Adrenal gland (tissue), 9 donors: ENCODE measurements at regions not wholly inside any gene's neighbourhood (a gene's known extent, or its start where the extent isn't known, plus 50 kb on each side); places are given as distances from the start of the nearest gene placed in this dataset.
"Not testable (repeated sequence)": the region's sequence is repeated elsewhere in the genome, so short reads cannot be mapped to it uniquely, and the experiment has no call there.

ENCODE experiments used
- DNase-seq, 7 donors: peaks; one replicate each; pipeline ENCODE4 v3.0.0-alpha.2; 2019 to 2020
- H3K27ac ChIP-seq, 5 donors: fragments of 200-600 bp; sonication (generic) in 4 of 5; 1 replicate in 3 of 5; 2 replicates in 2 of 5; pipeline versions ENCODE4 v1.5.1 to v1.8.0; 2016 to 2020; ENCODE audit warnings: mild to moderate bottlenecking in 1 of 5
- H3K27me3 ChIP-seq: fragments of 200-600 bp; 2 replicates; pipeline ENCODE4 v1.8.0; 2021
- H3K36me3 ChIP-seq, 2 donors: fragments of 200-600 bp; replicated peaks in 1 of 2; 1 replicate in 1 of 2; 2 replicates in 1 of 2; pipeline versions ENCODE4 v1.5.1 to v1.8.0; 2018 to 2022
- H3K4me1 ChIP-seq, 2 donors: fragments of 200-600 bp; replicated peaks in 1 of 2; 1 replicate in 1 of 2; 2 replicates in 1 of 2; pipeline versions ENCODE4 v1.5.1 to v1.8.0; 2018 to 2021
- H3K4me3 ChIP-seq, 4 donors: fragments of 200-600 bp; sonication (generic) in 3 of 4; one replicate each; pipeline ENCODE4 v1.5.1; 2016 to 2018
- H3K9me3 ChIP-seq, 3 donors: fragments of 200-600 bp; sonication (generic) in 1 of 3; replicated peaks in 1 of 3; 1 replicate in 2 of 3; 2 replicates in 1 of 3; pipeline versions ENCODE4 v1.5.1 to v1.8.0; 2016 to 2021
- POLR2A ChIP-seq, 2 donors: fragments of 450-650 bp; IDR thresholded peaks; one replicate each; pipeline ENCODE4 v1.6.1; 2017; ENCODE audit warnings: antibody characterized with exemption in 2 of 2, mild to moderate bottlenecking in 2 of 2, moderate library complexity in 1 of 2
- WGBS, 4 donors: extraction: QIAGEN DNeasy Blood & Tissue Kit in 2 of 4; methylation state at CpG; one replicate each; pipeline versions ENCODE4 v1.1.5 to v1.1.7; 2013 to 2017; 5-methylcytosine and 5-hydroxymethylcytosine counted together
- intact Hi-C, 2 donors: fragments of 100-400 bp; cut with DNase I; formaldehyde crosslinking; loops; one replicate each; pipeline versions ENCODE4 v1.14.1 to v1.15.0; 2022 to 2023
- TF ChIP-seq, protein P1 (sequence below), 6 experiments: fragments of 450-650 bp in 4 of 6; fragments of 200-600 bp in 2 of 6; sonication (generic) in 1 of 6; IDR thresholded peaks; 1 replicate in 5 of 6; 2 replicates in 1 of 6; pipeline versions ENCODE4 v1.5.1 to v1.8.0; 2016 to 2021; ENCODE audit warnings: antibody characterized with exemption in 6 of 6, mild to moderate bottlenecking in 2 of 6, moderate library complexity in 1 of 6
- donor health status: healthy with polysubstance abuse.
- donor health status: Bipolar disorder and iron deficiency.
- donor health status: DM: yes; HTN: yes; CAD: no.
- donor health status: DM: no; HTN: no; CAD: no.
- donor health status: DM: no; HTN: no; CAD: no.

DNA sequence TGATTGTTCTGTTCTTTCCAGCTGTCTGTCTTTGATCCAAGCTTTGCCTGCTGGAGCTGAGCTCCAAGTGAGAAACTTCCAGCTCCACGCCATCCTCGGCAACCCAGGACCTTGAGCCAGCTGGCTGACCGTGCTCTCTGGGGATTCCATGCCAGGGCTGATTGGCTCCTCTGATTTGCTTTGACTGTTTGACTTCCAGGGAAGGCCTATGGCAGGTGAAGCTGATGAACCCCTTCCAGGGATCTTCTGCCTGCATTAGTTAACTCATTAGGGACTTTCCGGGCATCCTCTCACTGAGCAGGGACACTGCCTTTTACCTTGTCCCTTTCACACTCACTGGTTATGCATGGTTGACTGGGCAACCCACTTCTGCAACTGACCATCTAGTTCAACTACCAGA lies 406.1 kb downstream of the RPS6KC1 start:
- H3K27me3 ChIP-seq = no peaks in the 10 kb centered on the region
- no peaks in the 10 kb centered on the region for H3K9me3 ChIP-seq
- intact Hi-C loops = no loop called here
- H3K36me3 ChIP-seq = no peaks in the 10 kb centered on the region
- H3K27ac ChIP-seq = no peak overlapping the region
- no peak overlapping the region for H3K4me3 ChIP-seq
- peak; percentile 31 to 67 (median 53) for DNase-seq
- no peak for TF ChIP-seq POLR2A (IDR thresholded peaks at IDR 0.05)
- TF ChIP-seq, protein P1, sequence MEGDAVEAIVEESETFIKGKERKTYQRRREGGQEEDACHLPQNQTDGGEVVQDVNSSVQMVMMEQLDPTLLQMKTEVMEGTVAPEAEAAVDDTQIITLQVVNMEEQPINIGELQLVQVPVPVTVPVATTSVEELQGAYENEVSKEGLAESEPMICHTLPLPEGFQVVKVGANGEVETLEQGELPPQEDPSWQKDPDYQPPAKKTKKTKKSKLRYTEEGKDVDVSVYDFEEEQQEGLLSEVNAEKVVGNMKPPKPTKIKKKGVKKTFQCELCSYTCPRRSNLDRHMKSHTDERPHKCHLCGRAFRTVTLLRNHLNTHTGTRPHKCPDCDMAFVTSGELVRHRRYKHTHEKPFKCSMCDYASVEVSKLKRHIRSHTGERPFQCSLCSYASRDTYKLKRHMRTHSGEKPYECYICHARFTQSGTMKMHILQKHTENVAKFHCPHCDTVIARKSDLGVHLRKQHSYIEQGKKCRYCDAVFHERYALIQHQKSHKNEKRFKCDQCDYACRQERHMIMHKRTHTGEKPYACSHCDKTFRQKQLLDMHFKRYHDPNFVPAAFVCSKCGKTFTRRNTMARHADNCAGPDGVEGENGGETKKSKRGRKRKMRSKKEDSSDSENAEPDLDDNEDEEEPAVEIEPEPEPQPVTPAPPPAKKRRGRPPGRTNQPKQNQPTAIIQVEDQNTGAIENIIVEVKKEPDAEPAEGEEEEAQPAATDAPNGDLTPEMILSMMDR (IDR thresholded peaks at IDR 0.05) = no peak
- H3K4me1 ChIP-seq = peaks cover 0 to 3% of the 10 kb centered on the region in 2 donors
- 41 to 88% (median 47%) methylated on average over 1 to 4 of the region's 4 CpGs for WGBS, 4 donors

DNA sequence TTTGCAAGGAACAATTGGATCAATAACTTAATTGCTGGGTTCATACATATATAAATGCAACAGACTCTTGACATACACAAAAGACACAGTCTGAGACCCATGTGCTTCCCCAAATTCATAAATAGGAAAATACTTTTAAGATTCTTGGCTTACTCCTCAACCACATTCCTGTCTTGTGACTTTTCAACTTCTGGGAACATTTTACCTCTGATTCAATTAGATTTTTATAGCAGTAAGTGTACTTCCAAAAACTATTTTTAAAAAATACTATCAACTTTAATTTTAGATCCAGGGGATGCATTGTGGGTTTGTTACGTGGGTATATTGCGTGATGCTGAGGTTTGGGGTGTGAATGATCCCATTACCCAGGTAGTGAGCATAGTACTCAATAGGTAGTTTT lies 406.7 kb downstream of the RPS6KC1 start:
- intact Hi-C loops = no loop called here
- 70 to 93% (median 84%) methylated on average over 2 of the region's 2 CpGs for WGBS, 4 donors
- no peak for DNase-seq
- H3K27ac ChIP-seq = no peak overlapping the region
- no peaks in the 10 kb centered on the region for H3K9me3 ChIP-seq
- H3K36me3 ChIP-seq = no peaks in the 10 kb centered on the region
- TF ChIP-seq, protein P1 (IDR thresholded peaks at IDR 0.05) = no peak
- no peak for TF ChIP-seq POLR2A (IDR thresholded peaks at IDR 0.05)
- no peak overlapping the region for H3K4me3 ChIP-seq
- H3K4me1 ChIP-seq = peaks cover 0 to 3% of the 10 kb centered on the region in 2 donors
- no peaks in the 10 kb centered on the region for H3K27me3 ChIP-seq

GRCh38 chr1:213462374-213462773 lies 411.3 kb downstream of the RPS6KC1 start:
- H3K9me3 ChIP-seq, H3K4me3 ChIP-seq, H3K36me3 ChIP-seq, H3K4me1 ChIP-seq, H3K27me3 ChIP-seq, intact Hi-C loops, DNase-seq, H3K27ac ChIP-seq: not testable (repeated sequence)
- 90 to 93% (median 91%) methylated on average over 3 of the region's 3 CpGs for WGBS, 4 donors

- no peak for DNase-seq
- no peak overlapping the region for H3K4me3 ChIP-seq
- no peaks in the 10 kb centered on the region for H3K4me1 ChIP-seq
- no peaks in the 10 kb centered on the region for H3K9me3 ChIP-seq
- 82 to 92% (median 86%) methylated on average over 2 of the region's 2 CpGs for WGBS, 4 donors
- TF ChIP-seq POLR2A (IDR thresholded peaks at IDR 0.05) = no peak
- TF ChIP-seq, protein P1 (IDR thresholded peaks at IDR 0.05) = no peak
- H3K36me3 ChIP-seq = no peaks in the 10 kb centered on the region
- H3K27ac ChIP-seq = no peak overlapping the region
- H3K27me3 ChIP-seq = no peaks in the 10 kb centered on the region
- intact Hi-C loops = no loop called here
Observed at GRCh38 chr1:213464786-213465460, 413.9 kb downstream of the RPS6KC1 start.

DNA sequence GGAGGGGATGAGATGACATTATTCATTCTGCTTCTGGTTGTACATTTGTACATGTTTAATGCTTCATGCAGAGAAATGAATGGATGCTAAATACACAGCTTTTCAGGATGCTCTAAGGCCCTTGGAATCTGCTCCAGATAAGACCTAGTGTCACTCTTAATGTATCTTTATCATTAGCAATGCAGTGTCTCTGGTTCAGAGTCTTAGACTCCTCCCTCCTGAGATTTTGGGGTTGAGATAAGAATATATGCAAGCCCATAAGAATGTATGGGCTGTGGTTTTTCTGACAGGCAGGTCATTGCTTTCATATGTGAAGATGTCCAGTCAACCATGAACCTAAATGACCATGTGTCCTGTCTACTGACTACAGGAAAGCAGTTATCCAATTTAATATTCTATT lies 415.5 kb downstream of the RPS6KC1 start:
- Histone ChIP-seq H3K4me3 (no peak overlapping the region), H3K4me1 (no peaks in the 10 kb centered on the region), H3K36me3 (no peaks in the 10 kb centered on the region), H3K27ac (no peak overlapping the region), H3K27me3 (no peaks in the 10 kb centered on the region), H3K9me3 (no peaks in the 10 kb centered on the region)
- no peak for DNase-seq
- intact Hi-C loops = no loop called here
- TF ChIP-seq, protein P1 (IDR thresholded peaks at IDR 0.05) = no peak
